GM23248 (cell line): ENCODE measurements at regions not wholly inside any gene's neighbourhood (a gene's known extent, or its start where the extent isn't known, plus 50 kb on each side); places are given as distances from the start of the nearest gene placed in this dataset.

Experiments used
- EZH2 ChIP-seq: fragments of 200-600 bp; sonication (generic); IDR thresholded peaks from 2 replicates; pipeline ENCODE4 v1.6.1; 2018; ENCODE audit warnings: antibody characterized with exemption, mild to moderate bottlenecking; ENCODE audit not compliant: insufficient read depth, poor library complexity, severe bottlenecking
- EZH2phosphoT487 ChIP-seq: fragments of 200-600 bp; sonication (generic); IDR thresholded peaks from 2 replicates; pipeline ENCODE4 v1.6.1; 2018; ENCODE audit warnings: antibody characterized with exemption, moderate library complexity, mild to moderate bottlenecking, low read depth; ENCODE audit not compliant: insufficient read depth

GRCh38 chr2:30375915-30376314 is 71.1 kb upstream of the LCLAT1 start:
- no peak for TF ChIP-seq EZH2phosphoT487
- TF ChIP-seq EZH2: no peak
